GM21390 (cell line): ENCODE measurements at regions not wholly inside any gene's neighbourhood (a gene's known extent, or its start where the extent isn't known, plus 50 kb on each side); places are given as distances from the start of the nearest gene placed in this dataset.

Experiments used
- ATAC-seq: cut with Tn5 transposase; IDR thresholded peaks from one replicate; pipeline ENCODE4 v1.9.1; 2021; ENCODE audit not compliant: unreplicated experiment

GRCh38 chr4:41883988-41884734 is 51.1 kb upstream of the TMEM33 start:
- ATAC-seq = no peak

- ATAC-seq = peak; percentile 82
Measured at GRCh38 chr4:41882625-41883347, 52.4 kb upstream of the TMEM33 start.

GRCh38 chr4:41881981-41882624 is 53.1 kb upstream of the TMEM33 start:
- no peak for ATAC-seq

GRCh38 chr4:41880840-41881831 is 54.1 kb upstream of the TMEM33 start:
- ATAC-seq = no peak

GRCh38 chr4:41880022-41880837 is 55.0 kb upstream of the TMEM33 start:
- no peak for ATAC-seq

- ATAC-seq = no peak
Measured at GRCh38 chr4:41879552-41879951, 55.7 kb upstream of the TMEM33 start.

- ATAC-seq = no peak
Measured at GRCh38 chr4:41878991-41879491, 56.2 kb upstream of the TMEM33 start.

- no peak for ATAC-seq
Measured at GRCh38 chr4:41878170-41878969, 56.9 kb upstream of the TMEM33 start.

GRCh38 chr4:41877020-41877796 is 58.0 kb upstream of the TMEM33 start:
- ATAC-seq = no peak

GRCh38 chr4:41874873-41875272 is 60.4 kb upstream of the TMEM33 start:
- ATAC-seq = no peak

GRCh38 chr4:41874398-41874797 is 60.8 kb upstream of the TMEM33 start:
- no peak for ATAC-seq

GRCh38 chr4:41873380-41874295 is 61.6 kb upstream of the TMEM33 start:
- ATAC-seq = no peak

GRCh38 chr4:41870035-41870434 is 65.2 kb upstream of the TMEM33 start:
- no peak for ATAC-seq

- no peak for ATAC-seq
Measured at GRCh38 chr4:41866799-41867677, 68.2 kb upstream of the TMEM33 start.

GRCh38 chr4:41865981-41866798 is 69.0 kb upstream of the TMEM33 start:
- ATAC-seq = no peak
